ENCODE measurements at regions not wholly inside any gene's neighbourhood (a gene's known extent, or its start where the extent isn't known, plus 50 kb on each side); places are given as distances from the start of the nearest gene placed in this dataset.

DNA sequence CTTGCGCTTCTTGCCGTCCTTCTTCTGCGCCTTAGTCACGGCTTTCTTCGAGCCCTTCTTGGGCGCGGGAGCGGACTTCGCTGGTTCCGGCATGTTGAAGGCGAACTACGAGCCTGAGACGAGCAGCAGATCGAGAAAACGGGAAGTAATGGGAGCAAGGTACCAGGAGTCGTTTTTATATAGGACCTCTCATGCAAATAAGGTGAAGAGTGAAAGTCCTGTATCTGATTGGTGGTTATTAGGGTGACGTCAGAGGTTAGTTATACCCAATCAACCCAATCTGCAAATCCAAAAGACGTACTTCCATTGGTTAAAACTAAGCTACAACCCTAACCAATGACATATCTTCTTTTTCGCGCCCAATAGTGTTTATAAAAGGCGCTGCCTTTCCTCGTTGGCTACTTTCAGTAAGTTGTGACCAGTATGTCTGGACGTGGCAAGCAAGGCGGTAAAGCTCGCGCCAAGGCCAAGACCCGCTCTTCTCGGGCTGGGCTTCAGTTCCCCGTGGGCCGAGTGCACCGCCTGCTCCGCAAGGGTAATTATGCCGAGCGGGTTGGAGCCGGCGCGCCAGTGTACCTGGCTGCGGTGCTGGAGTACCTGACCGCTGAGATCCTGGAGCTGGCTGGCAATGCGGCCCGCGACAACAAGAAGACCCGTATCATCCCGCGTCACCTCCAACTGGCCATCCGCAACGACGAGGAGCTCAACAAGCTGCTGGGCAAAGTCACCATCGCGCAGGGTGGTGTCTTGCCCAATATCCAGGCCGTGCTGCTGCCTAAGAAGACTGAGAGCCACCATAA is 100.6 kb upstream of the PRSS16 start (continued):
- TF ChIP-seq, protein P1, sequence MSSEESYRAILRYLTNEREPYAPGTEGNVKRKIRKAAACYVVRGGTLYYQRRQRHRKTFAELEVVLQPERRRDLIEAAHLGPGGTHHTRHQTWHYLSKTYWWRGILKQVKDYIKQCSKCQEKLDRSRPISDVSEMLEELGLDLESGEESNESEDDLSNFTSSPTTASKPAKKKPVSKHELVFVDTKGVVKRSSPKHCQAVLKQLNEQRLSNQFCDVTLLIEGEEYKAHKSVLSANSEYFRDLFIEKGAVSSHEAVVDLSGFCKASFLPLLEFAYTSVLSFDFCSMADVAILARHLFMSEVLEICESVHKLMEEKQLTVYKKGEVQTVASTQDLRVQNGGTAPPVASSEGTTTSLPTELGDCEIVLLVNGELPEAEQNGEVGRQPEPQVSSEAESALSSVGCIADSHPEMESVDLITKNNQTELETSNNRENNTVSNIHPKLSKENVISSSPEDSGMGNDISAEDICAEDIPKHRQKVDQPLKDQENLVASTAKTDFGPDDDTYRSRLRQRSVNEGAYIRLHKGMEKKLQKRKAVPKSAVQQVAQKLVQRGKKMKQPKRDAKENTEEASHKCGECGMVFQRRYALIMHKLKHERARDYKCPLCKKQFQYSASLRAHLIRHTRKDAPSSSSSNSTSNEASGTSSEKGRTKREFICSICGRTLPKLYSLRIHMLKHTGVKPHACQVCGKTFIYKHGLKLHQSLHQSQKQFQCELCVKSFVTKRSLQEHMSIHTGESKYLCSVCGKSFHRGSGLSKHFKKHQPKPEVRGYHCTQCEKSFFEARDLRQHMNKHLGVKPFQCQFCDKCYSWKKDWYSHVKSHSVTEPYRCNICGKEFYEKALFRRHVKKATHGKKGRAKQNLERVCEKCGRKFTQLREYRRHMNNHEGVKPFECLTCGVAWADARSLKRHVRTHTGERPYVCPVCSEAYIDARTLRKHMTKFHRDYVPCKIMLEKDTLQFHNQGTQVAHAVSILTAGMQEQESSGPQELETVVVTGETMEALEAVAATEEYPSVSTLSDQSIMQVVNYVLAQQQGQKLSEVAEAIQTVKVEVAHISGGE (CRISPR knock-in tag; IDR thresholded peaks at IDR 0.05) = peak; percentile 15; the same call in 1 of the 2 replicates
- peak; percentile 98 for TF ChIP-seq POU2F2 (IDR thresholded peaks at IDR 0.05; ENCODE audit: borderline replicate concordance, low read depth, low read length)
- TF ChIP-seq SMAD1 (IDR thresholded peaks at IDR 0.05; ENCODE audit: low read depth, partially characterized antibody) = peak; percentile 96
- TF ChIP-seq ATF7 (IDR thresholded peaks at IDR 0.05; ENCODE audit: low read depth) = peak; percentile 100
- TF ChIP-seq LARP7 (IDR thresholded peaks at IDR 0.05) = peak; percentile 79
- TF ChIP-seq, protein P2, sequence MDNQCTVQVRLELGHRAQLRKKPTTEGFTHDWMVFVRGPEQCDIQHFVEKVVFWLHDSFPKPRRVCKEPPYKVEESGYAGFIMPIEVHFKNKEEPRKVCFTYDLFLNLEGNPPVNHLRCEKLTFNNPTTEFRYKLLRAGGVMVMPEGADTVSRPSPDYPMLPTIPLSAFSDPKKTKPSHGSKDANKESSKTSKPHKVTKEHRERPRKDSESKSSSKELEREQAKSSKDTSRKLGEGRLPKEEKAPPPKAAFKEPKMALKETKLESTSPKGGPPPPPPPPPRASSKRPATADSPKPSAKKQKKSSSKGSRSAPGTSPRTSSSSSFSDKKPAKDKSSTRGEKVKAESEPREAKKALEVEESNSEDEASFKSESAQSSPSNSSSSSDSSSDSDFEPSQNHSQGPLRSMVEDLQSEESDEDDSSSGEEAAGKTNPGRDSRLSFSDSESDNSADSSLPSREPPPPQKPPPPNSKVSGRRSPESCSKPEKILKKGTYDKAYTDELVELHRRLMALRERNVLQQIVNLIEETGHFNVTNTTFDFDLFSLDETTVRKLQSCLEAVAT (IDR thresholded peaks at IDR 0.05) = peak; percentile 93
- TF ChIP-seq RUNX3 (IDR thresholded peaks at IDR 0.05; ENCODE audit: low read length) = peak; percentile 40; the same call in 1 of the 2 replicates
- TF ChIP-seq, protein P3, sequence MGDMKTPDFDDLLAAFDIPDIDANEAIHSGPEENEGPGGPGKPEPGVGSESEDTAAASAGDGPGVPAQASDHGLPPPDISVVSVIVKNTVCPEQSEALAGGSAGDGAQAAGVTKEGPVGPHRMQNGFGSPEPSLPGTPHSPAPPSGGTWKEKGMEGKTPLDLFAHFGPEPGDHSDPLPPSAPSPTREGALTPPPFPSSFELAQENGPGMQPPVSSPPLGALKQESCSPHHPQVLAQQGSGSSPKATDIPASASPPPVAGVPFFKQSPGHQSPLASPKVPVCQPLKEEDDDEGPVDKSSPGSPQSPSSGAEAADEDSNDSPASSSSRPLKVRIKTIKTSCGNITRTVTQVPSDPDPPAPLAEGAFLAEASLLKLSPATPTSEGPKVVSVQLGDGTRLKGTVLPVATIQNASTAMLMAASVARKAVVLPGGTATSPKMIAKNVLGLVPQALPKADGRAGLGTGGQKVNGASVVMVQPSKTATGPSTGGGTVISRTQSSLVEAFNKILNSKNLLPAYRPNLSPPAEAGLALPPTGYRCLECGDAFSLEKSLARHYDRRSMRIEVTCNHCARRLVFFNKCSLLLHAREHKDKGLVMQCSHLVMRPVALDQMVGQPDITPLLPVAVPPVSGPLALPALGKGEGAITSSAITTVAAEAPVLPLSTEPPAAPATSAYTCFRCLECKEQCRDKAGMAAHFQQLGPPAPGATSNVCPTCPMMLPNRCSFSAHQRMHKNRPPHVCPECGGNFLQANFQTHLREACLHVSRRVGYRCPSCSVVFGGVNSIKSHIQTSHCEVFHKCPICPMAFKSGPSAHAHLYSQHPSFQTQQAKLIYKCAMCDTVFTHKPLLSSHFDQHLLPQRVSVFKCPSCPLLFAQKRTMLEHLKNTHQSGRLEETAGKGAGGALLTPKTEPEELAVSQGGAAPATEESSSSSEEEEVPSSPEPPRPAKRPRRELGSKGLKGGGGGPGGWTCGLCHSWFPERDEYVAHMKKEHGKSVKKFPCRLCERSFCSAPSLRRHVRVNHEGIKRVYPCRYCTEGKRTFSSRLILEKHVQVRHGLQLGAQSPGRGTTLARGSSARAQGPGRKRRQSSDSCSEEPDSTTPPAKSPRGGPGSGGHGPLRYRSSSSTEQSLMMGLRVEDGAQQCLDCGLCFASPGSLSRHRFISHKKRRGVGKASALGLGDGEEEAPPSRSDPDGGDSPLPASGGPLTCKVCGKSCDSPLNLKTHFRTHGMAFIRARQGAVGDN (IDR thresholded peaks at IDR 0.05) = peak; percentile 92
- peak; percentile 77; the same call in 1 of the 2 replicates for TF ChIP-seq HDGF (IDR thresholded peaks at IDR 0.05)
- TF ChIP-seq, protein P4, sequence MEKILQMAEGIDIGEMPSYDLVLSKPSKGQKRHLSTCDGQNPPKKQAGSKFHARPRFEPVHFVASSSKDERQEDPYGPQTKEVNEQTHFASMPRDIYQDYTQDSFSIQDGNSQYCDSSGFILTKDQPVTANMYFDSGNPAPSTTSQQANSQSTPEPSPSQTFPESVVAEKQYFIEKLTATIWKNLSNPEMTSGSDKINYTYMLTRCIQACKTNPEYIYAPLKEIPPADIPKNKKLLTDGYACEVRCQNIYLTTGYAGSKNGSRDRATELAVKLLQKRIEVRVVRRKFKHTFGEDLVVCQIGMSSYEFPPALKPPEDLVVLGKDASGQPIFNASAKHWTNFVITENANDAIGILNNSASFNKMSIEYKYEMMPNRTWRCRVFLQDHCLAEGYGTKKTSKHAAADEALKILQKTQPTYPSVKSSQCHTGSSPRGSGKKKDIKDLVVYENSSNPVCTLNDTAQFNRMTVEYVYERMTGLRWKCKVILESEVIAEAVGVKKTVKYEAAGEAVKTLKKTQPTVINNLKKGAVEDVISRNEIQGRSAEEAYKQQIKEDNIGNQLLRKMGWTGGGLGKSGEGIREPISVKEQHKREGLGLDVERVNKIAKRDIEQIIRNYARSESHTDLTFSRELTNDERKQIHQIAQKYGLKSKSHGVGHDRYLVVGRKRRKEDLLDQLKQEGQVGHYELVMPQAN (conservative IDR thresholded peaks at IDR 0.05) = peak; percentile 81
- 0 out of 2 replicates have a peak, but pooled peaks have one; percentile 17 for TF ChIP-seq ESRRA (IDR thresholded peaks at IDR 0.05; ENCODE audit: low read length)
- TF ChIP-seq KLF5 (IDR thresholded peaks at IDR 0.05; ENCODE audit: partially characterized antibody) = peak; percentile 28
- TF ChIP-seq, protein P5, sequence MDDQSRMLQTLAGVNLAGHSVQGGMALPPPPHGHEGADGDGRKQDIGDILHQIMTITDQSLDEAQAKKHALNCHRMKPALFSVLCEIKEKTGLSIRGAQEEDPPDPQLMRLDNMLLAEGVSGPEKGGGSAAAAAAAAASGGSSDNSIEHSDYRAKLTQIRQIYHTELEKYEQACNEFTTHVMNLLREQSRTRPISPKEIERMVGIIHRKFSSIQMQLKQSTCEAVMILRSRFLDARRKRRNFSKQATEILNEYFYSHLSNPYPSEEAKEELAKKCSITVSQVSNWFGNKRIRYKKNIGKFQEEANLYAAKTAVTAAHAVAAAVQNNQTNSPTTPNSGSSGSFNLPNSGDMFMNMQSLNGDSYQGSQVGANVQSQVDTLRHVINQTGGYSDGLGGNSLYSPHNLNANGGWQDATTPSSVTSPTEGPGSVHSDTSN (IDR thresholded peaks at IDR 0.05; ENCODE audit: insufficient replicate concordance, low read depth, low read length) = peak; percentile 63
- no peak for TF ChIP-seq YBX1 (IDR thresholded peaks at IDR 0.05)
- TF ChIP-seq ZNF207 (IDR thresholded peaks at IDR 0.05; ENCODE audit: borderline replicate concordance) = peak; percentile 21; the same call in 1 of the 2 replicates
- TF ChIP-seq SMAD5 (IDR thresholded peaks at IDR 0.05; ENCODE audit: low read depth) = peak; percentile 98
- TF ChIP-seq POLR2AphosphoS5 (IDR thresholded peaks at IDR 0.05; ENCODE audit: low read length) = peak; percentile 96
- TF ChIP-seq POLR2A (IDR thresholded peaks at IDR 0.05; ENCODE audit: low read depth, low read length) = peak; percentile 88
